ENCODE measurements at regions not wholly inside any gene's neighbourhood (a gene's known extent, or its start where the extent isn't known, plus 50 kb on each side); places are given as distances from the start of the nearest gene placed in this dataset.
A peak's percentile ranks its signal among the peaks of the same experiment; 100 is the strongest.

- ChIA-PET POLR2A (no interaction called here), CTCF (ENCODE audit: low intra/inter-chr PET ratio, low total read pairs) (no interaction called here)
- Histone ChIP-seq H3K27me3 (ENCODE audit: control insufficient read depth in 1 of 2, insufficient read depth in 2 of 2, low read length in 2 of 2) (no peaks in the 10 kb centered on the region; a peak in 1 of 5 replicates), H4K20me1 (ENCODE audit: insufficient read depth, low read length) (no peaks in the 10 kb centered on the region), H3K27ac (ENCODE audit: extremely low read length, insufficient read depth, low read length) (no peak overlapping the region), H3K9ac (ENCODE audit: insufficient read depth, low read depth, low read length) (no peak overlapping the region), H3K79me2 (ENCODE audit: insufficient read depth, low read length) (no peaks in the 10 kb centered on the region), H2AFZ (ENCODE audit: low read length) (no peak overlapping the region), H3K9me3 (ENCODE audit: low read length) (no peaks in the 10 kb centered on the region), H3K4me2 (ENCODE audit: low read depth, low read length) (no peak overlapping the region), H3K36me3 (replicated peaks in 1 of 2; ENCODE audit: control insufficient read depth in 1 of 2, insufficient read depth in 2 of 2, low read length in 2 of 2) (no peaks in the 10 kb centered on the region), H3K4me3 (replicated peaks in 1 of 3; ENCODE audit: insufficient read depth in 1 of 3, low read depth in 2 of 3, low read length in 3 of 3) (no peak overlapping the region), H3K4me1 (ENCODE audit: insufficient read depth, low read length) (peaks cover 8% of the 10 kb centered on the region; the same call in 1 of the 2 replicates)
- DNase-seq (ENCODE audit: low spot score) (no peak), ATAC-seq (no peak), FAIRE-seq (no peak)
- TF ChIP-seq NFE2 (CRISPR knock-in tag; IDR thresholded peaks at IDR 0.05) (no peak), CREB1 (IDR thresholded peaks at IDR 0.05) (peak; percentile 32; the same call in 1 of the 2 replicates), CREB1 (CRISPR knock-in tag; IDR thresholded peaks at IDR 0.05) (no peak), ATF7 (IDR thresholded peaks at IDR 0.05) (peak; percentile 86), ATF7 (CRISPR knock-in tag; IDR thresholded peaks at IDR 0.05) (no peak)
- intact Hi-C loops (cut with micrococcal nuclease; ENCODE audit: unreplicated experiment): loop anchor here (10.0 kb wide), 2 partner anchors 231 to 581 kb away; no protein-coding TSS in a partner anchor
- no TSS peak for BruUV-seq (replicated peaks)
- WGBS (ENCODE audit: low lambda C conversion rate): 5% methylated on average over 1 of the region's 1 CpG
- in situ Hi-C loops (cut with HindIII; ENCODE audit: extremely low pct_ligation_motif_present, low pct_unique_long_range_greater_than_20kb): loop anchor here (25.0 kb wide), 1 partner anchor 598 kb away; no protein-coding TSS in a partner anchor
These were observed 237.3 kb downstream of the AHR start for GRCh38 chr7:17535776-17536175.

- CTCF ChIA-PET (ENCODE audit: low intra/inter-chr PET ratio, low total read pairs): no interaction called here
- FAIRE-seq (no peak), ATAC-seq (no peak), DNase-seq (ENCODE audit: low spot score) (no peak)
- BruUV-seq (replicated peaks): no TSS peak
- peaks cover 18% of the 10 kb centered on the region for H3K4me1 ChIP-seq (ENCODE audit: insufficient read depth, low read length)
- 55% methylated on average over 2 of the region's 2 CpGs for WGBS (ENCODE audit: low lambda C conversion rate)
- no peak overlapping the region for H3K9ac ChIP-seq (ENCODE audit: insufficient read depth, low read depth, low read length)
- TF ChIP-seq HNF4A (CRISPR knock-in tag; IDR thresholded peaks at IDR 0.05) (no peak), ZNF704 (CRISPR knock-in tag; IDR thresholded peaks at IDR 0.05; ENCODE audit: borderline replicate concordance) (no peak), ZBTB21 (CRISPR knock-in tag; IDR thresholded peaks at IDR 0.05) (no peak)
- no peak overlapping the region for H3K27ac ChIP-seq (ENCODE audit: extremely low read length, insufficient read depth, low read length)
- H3K4me3 ChIP-seq (replicated peaks in 1 of 3; ENCODE audit: insufficient read depth in 1 of 3, low read depth in 2 of 3, low read length in 3 of 3): no peak overlapping the region
- H3K9me3 ChIP-seq (ENCODE audit: low read length): no peaks in the 10 kb centered on the region
- POLR2A ChIA-PET: no interaction called here
- in situ Hi-C loops (cut with HindIII; ENCODE audit: extremely low pct_ligation_motif_present, low pct_unique_long_range_greater_than_20kb): loop anchor here (25.0 kb wide), 1 partner anchor 607 kb away; no protein-coding TSS in a partner anchor
- no peaks in the 10 kb centered on the region for H3K79me2 ChIP-seq (ENCODE audit: insufficient read depth, low read length)
- no peak overlapping the region for H3K4me2 ChIP-seq (ENCODE audit: low read depth, low read length)
- H3K27me3 ChIP-seq (ENCODE audit: control insufficient read depth in 1 of 2, insufficient read depth in 2 of 2, low read length in 2 of 2): no peaks in the 10 kb centered on the region
- H3K36me3 ChIP-seq (replicated peaks in 1 of 2; ENCODE audit: control insufficient read depth in 1 of 2, insufficient read depth in 2 of 2, low read length in 2 of 2): no peaks in the 10 kb centered on the region
- H4K20me1 ChIP-seq (ENCODE audit: insufficient read depth, low read length): no peaks in the 10 kb centered on the region
- no peak overlapping the region for H2AFZ ChIP-seq (ENCODE audit: low read length)
- intact Hi-C loops (cut with micrococcal nuclease; ENCODE audit: unreplicated experiment): loop anchor here (10.0 kb wide), 1 partner anchor 100 kb away; no protein-coding TSS in a partner anchor
These were observed 245.9 kb downstream of the AHR start for GRCh38 chr7:17544401-17544800.

Data from HepG2 (cell line).